ENCODE measurements at regions not wholly inside any gene's neighbourhood (a gene's known extent, or its start where the extent isn't known, plus 50 kb on each side); places are given as distances from the start of the nearest gene placed in this dataset.
"Not testable (repeated sequence)": the region's sequence is repeated elsewhere in the genome, so short reads cannot be mapped to it uniquely, and the experiment has no call there.

DNA sequence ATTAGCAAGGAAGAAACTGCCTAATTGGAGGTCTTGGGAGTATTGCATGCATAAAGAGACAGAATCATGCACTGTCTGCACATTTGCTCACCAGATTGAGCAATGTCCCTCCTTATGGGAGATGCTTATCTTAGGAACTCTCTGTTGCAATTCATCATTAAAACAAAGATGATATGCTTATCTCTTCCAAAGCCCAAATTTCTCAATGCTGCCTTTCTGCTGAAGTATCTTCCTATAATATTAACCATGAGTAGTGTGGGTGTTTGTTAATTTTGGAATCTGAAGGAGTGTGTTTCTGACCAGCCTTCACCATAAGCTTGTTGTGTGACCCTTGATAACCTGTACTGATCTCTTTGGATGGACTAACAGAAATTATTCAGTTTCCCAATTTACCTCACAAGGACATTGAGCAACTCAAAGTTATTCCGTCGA, 1257.6 kb upstream of the FLRT2 start:
- no peak for DNase-seq (ENCODE audit: low read depth in 2 of 2)

DNA sequence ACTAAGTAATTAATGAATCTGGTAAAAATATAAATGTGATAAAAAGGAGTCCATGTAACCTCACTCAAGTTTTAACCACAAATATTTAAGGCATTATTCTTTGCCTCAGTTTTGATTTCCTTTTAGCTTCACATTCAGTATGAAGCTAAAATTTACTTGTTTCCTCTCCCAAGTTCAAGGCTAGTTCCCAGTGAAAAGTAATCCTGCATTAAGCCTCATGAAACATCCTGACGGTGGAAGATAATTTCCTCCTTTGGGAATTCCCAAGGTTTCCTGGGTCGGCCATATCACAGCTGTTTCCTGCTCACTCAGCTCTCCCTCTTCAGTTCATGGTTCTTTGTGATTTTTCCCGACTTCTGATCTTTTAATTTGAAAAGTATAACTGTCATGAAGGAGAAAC, 1256.8 kb upstream of the FLRT2 start:
- no peak for DNase-seq (ENCODE audit: low read depth in 2 of 2)

DNA sequence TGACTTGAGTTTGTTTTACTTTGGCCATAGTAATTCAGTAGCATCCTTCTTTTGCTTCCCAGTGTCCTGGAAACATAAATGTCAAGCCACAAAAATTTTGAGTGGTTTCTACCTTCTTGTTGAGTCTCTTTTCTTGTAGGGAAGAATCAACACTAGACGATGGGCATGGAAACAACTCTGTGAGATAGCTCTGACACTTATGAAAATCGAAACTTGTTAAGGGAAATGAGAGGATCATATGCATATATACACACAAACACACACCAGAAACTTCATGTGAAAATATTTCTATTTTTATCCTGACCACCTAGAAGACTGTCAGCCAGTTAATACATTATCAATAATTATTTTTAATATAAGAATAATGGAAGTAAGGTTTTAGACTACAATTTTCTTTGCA, 1247.3 kb upstream of the FLRT2 start:
- no peak for DNase-seq (ENCODE audit: low read depth in 2 of 2)

DNA sequence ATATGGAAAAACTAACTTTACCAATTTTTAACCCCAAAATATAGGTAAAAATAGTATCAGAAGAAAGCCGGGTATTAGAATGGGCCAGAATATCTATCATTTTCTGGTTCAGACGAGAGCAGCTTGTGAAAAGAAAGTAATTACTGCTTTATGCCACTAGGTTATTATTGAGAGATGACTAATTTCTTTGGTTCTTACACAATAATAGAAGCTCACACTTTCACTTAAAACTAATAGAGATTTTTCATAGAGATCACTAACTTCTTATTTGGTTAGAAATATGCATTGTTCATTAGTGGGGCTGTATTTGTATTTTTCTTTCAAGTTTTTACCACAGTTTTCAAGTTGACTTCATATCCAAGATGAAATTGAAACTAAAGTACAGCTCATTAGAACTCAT, 1241.2 kb upstream of the FLRT2 start:
- no peak for DNase-seq (ENCODE audit: low read depth in 2 of 2)

DNA sequence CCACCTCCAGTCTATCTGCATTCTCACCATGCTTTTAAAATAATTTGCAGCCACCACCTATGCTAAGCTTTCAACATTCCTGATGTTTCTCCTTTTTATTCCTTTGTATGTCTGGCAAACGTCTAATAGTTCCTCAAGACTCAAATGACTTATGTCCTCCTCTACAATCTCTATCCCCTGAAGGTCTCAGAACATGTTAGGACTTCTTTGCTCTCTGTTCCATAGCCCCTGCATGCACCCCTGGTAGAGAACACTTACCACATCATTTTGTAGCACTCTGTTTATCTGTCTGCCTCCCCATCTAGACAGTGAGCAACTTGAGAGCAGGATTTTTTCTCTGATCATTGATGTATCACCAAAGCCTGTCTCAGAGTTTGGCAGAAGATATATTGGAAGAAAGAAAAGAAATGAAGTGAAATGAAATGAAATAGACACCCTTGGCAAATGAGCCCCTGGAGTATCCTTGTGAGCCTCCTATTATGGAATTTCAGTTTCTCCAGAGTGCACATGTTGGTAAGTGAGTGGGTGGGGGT, 1231.2 kb upstream of the FLRT2 start:
- DNase-seq (ENCODE audit: low read depth in 2 of 2) = no peak

DNA sequence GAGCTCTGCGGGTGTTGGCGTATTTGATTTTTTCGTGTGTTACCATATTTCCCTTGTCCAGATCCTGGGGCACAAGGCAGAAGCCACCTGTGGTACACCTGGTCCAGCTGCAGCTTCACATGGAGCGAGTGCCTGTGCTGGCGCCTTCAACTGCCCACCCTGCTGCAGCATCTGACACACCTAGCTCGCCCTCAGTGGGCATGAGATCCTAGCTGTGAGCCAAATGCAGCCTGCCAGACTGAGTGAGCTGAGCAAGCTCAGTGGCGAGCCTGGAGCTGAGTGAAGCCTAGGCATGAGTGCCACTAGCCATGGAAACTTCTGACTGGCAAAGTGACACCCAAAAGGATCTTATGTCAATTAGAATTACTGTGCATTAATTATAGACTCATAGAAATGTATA, 1226.8 kb upstream of the FLRT2 start:
- no peak for DNase-seq (ENCODE audit: low read depth in 2 of 2)

DNA sequence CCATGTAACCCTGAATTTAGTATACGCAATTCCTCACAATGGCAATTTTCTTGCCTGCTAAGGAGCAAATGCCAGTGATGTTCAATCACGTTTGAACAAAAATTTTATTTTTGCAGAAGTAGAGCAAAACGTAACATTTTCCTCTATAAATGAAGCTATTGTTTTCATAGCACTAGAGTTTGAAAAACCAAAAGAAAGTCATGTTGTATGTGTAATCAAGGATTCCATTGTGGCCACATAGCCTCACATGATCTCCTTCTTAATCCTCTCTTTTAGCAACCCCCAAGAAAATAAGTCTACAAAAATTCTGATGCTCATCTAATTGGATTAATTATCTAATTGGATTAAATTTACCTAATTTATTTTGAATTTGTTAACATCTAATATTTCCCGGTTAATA, 1217.4 kb upstream of the FLRT2 start:
- no peak for DNase-seq (ENCODE audit: low read depth in 2 of 2)

DNA sequence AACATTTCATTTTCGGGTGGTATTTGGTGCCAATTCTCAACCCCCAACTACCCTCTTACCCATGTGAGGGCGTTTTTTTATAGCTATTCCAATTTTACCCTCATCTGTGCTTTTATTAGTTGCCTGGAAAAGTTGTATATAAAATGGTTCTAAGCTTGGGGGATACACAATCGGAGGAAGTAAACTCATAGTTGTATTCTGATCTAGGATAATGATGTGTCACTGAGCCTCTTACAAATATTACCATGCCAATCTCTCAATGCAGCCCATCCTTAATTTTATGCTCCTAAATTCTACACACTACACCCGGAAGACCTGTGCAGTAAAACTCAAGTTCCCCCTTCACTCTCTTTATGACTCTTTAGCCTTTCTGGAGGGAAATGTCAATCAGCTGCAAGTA, 1206.5 kb upstream of the FLRT2 start:
- DNase-seq (ENCODE audit: low read depth in 2 of 2) = no peak

DNA sequence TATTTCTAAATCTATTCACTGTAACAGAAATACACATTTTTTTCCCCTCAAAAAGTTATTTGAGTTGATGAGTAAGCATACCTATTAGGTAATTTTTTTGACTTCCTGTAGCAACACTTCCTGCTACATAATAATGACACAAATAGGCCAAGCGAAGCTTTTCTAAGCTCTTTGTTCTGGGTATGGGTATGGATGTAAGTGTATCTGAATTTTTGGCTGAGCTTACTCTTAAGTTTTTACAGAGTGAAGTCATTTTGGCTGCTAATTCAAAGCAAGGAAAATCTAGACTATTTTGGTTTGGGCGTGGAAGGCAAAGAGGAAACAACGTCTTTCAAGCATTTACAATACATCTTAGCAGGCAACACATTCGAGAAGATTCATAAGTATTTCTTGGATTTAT, 1206.0 kb upstream of the FLRT2 start:
- no peak for DNase-seq (ENCODE audit: low read depth in 2 of 2)

DNA sequence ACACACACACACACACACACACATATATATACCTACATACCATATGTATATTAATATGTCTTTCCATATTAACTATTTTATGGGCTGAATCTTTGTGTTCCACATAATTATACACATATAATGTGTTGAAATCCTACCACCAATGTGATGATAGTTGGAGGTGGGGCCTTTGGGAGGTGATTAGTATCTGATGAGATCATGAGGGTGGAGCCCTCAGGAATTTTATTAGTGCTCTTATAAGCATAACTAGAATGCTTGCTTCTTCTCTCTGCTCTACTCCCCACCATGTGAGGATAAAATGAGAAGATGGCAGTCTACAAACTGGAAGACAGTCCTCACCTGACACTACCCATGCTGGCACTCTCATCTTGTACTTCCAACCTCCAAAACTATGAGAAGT, 1193.5 kb upstream of the FLRT2 start:
- DNase-seq (ENCODE audit: low read depth in 2 of 2) = no peak

DNA sequence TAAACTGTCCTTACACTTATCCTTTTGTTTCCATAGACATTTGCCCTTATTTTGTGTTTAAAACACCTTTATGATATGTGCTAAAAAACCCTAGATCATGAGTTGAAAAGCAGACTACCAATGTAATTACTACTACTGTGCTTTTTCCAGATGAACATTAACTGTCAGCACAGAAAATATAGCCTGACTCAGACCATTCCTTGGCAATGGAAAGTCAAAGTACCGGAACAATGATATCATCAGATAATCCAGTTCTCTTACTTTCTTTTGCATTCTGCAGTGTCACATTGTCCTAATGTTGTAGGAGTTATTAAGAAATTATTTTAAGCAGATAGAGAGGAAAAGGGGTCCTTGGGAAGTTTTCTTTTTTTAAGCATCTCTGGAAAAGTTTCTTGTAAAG, 1189.0 kb upstream of the FLRT2 start:
- DNase-seq (ENCODE audit: low read depth in 2 of 2) = no peak

DNA sequence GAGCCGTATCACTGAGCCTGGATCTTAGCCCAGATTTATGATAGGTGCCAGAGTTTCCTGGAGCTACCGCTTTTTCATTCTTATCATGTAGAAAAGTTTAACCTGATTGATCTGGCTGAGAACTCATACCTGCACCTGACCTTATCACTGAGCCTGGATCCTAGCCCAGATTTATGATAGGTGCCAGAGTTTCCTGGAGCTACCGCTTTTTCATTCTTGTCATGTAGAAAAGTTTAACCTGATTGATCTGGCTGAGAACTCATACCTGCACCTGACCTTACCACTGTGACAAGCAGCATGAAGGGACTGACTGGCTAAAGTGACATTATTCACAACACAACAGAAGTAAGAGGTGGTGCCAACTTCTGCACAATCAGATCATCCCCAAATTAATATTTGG, 1188.1 kb upstream of the FLRT2 start:
- DNase-seq (ENCODE audit: low read depth in 2 of 2) = not testable (repeated sequence)

DNA sequence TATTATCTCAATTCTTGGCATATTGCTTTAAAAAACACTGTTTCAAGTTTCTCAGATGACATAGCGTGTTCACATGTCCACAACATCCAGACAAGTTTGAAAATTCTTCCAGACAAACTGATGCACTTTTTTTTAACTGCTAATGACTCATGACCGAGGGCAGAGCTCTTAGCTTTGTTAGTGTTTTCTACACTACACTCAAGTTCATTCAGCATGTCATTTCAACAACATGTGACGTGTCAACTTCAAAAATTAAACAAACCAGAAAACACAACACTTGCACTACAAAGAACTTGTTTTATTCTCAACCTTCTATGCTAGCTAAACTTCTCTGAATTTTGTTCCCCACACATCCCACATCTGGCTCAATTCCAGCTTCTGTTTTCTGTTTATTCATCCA, 1186.3 kb upstream of the FLRT2 start:
- no peak for DNase-seq (ENCODE audit: low read depth in 2 of 2)

DNA sequence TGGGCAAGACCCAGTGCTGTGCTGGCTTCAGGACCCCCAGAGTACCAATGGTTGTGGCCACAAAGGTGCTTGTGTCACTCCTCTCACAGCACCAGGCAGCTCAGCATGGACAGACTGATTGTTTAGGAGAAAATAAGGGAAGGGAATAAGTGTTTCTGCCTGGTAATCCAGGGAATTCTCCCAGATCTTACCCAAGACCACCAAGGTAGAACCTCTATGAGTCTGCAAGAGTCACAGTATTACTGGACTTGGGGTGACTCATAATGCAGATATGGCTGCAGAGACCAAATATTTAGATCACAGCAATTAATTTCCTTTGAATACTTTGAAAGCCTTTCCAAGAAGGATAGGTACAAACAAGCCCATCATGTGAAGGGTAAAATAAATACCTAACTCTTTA, 1178.3 kb upstream of the FLRT2 start:
- no peak for DNase-seq (ENCODE audit: low read depth in 2 of 2)

DNA sequence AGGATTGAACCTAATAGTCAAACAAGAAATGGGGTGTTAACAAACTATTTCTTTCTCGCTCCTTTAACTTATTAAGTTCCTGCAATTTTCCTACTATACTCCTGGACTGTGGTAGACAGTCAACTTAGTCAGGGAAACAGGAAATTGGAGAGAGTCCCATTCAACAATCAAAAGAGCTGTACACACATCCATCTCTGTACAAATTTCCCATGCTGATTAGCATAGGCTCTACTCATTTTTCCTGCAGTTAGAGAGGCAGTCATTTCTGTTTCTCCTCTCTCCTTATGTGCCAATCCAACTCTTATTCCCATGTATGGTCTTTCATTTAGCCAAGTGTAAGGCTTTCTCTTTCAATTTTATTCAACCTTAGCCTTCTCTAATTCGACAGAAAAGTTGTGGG, 1168.5 kb upstream of the FLRT2 start:
- no peak for DNase-seq (ENCODE audit: low read depth in 2 of 2)

DNA sequence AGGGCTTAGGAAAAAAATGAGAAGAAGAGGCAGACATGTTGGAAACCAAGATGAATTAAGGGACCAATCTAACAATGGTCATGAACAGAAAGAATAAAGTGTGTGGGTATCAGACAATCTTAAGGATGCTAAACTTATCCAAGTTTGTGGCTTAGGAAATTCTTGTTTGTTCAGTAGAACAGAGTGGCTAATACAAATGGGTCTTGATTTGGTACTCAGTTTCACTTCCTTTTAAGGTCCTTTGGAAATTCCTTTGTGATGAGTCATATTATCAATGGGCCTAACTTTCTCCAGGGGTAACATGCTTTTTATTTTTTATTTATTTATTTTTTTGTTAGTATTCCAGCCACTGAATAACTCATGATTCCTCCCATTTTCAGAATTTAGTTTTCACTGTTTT, 1154.7 kb upstream of the FLRT2 start:
- DNase-seq (ENCODE audit: low read depth in 2 of 2) = no peak

DNA sequence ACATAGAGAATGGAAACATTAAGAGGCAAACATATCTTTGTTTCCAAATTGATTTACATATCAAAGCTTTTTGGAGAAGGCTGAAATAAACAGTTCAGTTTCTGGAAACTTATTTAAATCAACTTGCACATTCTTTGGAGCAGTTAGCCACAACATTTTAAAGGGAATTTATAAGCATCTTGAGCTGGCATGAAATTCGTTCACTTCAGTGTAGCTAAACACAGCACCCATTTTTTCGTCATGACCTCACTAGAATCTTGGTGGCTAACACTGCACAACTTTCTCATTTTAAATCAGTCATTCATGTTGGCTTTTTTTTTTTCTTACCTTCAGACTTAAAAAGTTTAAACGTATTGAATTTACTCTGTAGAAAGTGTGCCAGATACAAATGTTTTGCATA, 1139.9 kb upstream of the FLRT2 start:
- DNase-seq (ENCODE audit: low read depth in 2 of 2) = no peak

DNA sequence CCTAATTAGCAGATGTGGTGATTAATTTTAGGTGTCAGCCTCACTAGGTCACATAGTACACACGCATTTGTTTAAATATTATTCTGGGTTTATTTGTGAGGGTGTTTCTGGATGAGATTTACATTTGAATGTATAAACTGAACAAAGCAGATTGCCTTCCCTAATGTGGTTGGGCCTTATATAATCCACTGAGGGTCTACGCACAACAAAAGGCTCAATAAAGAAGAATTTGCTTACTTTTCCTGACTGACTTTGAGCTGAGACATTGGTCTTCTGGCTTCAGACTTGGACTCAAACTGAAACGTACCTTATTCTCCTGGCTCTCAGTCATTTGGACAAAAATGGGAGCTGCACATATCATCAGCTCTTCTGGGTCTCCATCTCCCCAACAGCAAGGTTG, 1132.3 kb upstream of the FLRT2 start:
- DNase-seq (ENCODE audit: low read depth in 2 of 2) = no peak

DNA sequence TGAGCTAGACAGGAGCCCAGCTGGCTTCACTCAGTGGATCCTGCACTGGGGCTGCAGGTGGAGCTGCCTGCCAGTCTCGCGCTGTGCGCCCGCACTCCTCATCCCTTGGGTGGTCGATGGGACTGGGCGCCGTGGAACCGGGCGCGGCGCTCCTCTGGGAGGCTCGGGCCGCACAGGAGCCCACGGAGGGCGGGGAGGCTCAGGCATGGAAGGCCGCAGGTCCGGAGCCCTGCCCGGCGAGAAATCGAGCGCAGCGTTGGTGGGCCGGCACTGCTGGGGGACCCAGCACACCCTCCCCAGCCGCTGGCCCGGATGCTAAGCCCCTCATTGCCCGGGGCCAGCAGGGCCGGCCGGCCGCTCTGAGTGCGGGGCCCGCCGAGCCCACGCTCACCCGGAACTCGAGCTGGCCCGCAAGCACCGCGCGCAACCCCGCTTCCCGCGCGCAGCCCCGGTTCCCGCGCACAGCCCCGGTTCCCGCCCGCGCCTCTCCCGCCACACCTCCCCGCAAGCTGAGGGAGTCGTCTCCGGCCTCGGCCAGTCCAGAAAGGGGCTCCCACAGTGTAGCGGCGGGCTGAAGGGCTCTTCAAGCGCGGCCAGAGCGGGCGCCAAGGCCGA, 1130.5 kb upstream of the FLRT2 start:
- DNase-seq (ENCODE audit: low read depth in 2 of 2) = no peak

DNA sequence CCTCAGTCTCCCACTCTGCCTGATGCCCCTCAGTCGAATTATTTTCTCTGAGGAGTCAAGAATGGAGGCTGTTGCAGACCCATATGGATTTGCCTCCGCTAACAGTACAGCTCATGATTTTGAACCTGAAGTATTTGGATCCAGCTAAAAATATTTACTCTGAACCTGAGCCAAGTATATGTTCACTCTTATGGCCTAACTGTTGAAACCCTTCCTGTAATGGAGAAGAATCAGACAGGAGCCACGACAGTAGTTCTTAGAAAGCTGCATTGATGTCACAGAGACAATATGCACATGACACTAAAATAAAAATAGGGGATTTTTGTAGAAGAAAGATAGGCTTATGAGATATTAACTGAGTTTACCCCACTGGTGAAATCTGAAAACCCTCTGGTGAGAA, 1128.3 kb upstream of the FLRT2 start:
- no peak for DNase-seq (ENCODE audit: low read depth in 2 of 2)

DNA sequence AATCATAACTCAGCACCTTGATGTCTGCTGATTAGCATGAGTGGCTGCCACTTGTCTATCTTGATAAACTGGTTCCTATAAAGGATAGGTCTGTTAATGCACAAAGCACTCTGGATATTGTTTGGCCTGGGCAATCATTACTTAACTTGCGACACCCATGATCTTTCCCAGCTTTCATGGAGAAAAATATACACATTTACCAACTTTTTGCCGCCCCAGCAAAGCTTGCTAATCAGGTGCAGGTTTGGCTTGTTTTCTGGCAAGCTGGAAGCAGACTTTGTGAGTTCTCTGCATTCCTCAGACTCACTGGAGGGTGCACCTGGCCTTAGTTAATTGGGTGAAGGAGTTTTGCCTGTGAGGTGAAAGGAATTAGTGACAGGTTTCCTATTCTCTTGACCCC, 1126.4 kb upstream of the FLRT2 start:
- DNase-seq (ENCODE audit: low read depth in 2 of 2) = no peak

DNA sequence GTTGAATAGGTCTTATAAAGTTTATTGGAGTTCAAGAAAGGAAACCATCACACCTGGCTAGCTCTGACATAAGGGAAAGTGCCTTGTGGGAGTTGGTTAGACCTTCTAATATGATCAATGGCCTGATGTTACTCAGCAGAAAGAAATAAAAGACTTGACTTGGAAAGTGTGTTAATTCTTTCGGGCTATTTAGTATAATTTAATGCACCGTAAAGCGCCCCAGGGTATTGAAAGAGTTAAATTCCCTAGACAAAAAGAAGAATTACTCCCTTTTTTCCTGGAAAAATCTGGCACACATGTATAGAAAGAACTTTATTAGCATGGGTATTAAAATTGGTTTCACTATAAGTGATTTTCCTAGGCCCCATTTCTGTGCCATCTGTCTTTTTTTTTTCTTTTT, 1125.7 kb upstream of the FLRT2 start:
- no peak for DNase-seq (ENCODE audit: low read depth in 2 of 2)

DNA sequence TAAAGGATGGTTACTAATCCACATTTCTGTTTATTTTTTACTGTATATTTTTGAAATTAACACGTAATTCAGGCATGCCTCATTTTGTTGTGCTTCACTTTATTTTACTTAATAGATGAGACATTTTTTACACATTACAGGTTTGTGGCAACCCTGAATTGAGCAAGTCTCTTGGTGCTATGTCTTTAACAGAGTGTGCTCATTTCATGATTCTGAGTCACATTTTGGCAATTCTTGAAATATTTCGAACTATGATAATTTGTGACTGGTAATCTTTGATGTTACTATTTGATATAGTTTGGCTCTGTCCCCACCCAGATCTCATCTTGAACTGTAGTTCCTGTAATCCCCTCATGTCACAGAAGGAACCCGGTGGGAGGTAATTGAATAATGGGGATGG, 1120.5 kb upstream of the FLRT2 start:
- DNase-seq (ENCODE audit: low read depth in 2 of 2) = no peak

DNA sequence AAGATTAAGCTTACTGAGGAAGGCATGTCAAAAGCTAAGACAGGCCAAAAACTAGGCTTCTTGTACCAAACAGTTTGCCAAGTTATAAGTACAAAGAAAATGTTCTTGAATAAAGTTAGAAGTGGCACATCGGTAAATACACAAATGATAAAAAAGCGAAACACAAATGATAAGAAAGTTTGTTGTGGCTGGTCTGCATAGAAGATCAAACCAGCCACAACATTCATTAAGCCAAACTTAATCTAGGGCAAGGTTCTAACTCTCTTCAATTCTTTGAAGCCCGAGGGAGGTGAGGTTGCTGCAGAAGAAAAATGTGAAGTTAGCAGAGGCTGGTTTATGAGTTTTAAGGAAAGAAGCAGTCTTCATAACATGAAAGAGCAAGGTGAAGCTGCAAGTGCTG, 1119.6 kb upstream of the FLRT2 start:
- no peak for DNase-seq (ENCODE audit: low read depth in 2 of 2)

Measured in stimulated activated CD4-positive, alpha-beta T cell treated with anti-CD3 and anti-CD28 coated beads, Interleukin-1b, Interleukin-23, amount 100 ng/mL, for 4 hours (primary cell).